Retinal pigment epithelial cell (primary cell): ENCODE measurements at regions not wholly inside any gene's neighbourhood (a gene's known extent, or its start where the extent isn't known, plus 50 kb on each side); places are given as distances from the start of the nearest gene placed in this dataset.

ENCODE experiments used
- DNase-seq: peaks from one replicate; pipeline ENCODE4 v3.0.0-alpha.2; 2010; ENCODE audit warnings: low read depth
- H3K4me3 ChIP-seq: 2 replicates; pipeline ENCODE4 v1.5.1; 2011; ENCODE audit warnings: mild to moderate bottlenecking, low read length, control low read depth, moderate library complexity
- CTCF ChIP-seq: conservative IDR thresholded peaks from 2 replicates; pipeline ENCODE4 v1.5.1; 2011; ENCODE audit warnings: low read depth, low read length, control low read depth, inconsistent platforms

DNA sequence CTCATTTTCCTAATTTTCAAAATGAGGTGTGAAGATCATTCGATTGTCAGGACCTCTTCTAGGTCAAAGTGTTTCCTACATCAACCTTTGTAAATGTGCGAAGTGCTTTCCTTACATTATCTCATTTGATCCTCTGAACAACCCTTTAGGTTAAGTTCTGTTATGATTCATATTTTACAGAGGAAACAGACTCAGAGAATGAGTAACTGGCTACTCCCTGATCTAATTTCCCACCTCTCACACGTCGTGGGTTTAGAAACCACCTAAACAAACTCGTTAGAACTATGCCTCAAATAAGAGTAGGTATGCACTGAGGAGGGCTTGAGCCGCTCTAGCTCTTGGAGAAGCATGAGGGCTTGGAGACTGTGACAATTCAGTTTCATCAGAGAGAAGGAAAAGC lies 148.6 kb downstream of the CD47 start:
- no peak for DNase-seq
- no peak overlapping the region for H3K4me3 ChIP-seq
- TF ChIP-seq CTCF: no peak

DNA sequence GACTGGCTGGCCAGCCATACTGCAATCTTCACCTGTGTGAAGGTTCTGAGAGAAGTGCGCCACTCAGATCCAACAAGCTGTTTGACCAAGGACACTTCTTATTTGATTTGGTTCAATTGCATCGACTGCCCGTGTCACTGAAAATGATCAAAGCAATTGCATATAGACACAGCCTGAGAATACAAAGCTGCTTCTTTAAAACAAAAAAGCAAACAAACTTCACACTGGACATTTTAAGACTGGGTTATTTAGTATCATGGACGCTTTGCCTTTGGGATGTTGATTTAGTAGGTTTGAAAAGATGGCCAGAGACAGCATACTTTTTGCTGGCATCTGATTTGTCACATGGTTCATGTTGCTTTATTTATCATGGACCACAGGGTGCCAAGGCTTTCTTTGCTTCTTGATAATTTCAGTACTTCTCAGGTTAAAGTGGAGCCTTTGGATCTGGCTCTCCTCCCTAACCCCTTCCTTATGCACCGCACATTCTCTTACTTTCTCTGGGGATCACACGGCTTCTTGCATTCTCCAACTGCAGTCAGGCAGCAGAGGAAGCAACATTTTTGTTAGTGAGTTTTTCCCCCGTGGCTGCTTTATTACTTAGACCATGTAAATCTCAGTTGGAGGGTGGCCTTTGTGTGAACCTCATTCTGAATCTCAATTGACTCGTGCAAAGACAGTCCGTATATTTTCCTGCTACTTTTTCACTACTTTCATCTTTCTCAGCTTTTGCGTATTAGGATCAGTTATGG lies 151.0 kb downstream of the CD47 start:
- no peak for TF ChIP-seq CTCF
- no peak for DNase-seq
- no peak overlapping the region for H3K4me3 ChIP-seq

DNA sequence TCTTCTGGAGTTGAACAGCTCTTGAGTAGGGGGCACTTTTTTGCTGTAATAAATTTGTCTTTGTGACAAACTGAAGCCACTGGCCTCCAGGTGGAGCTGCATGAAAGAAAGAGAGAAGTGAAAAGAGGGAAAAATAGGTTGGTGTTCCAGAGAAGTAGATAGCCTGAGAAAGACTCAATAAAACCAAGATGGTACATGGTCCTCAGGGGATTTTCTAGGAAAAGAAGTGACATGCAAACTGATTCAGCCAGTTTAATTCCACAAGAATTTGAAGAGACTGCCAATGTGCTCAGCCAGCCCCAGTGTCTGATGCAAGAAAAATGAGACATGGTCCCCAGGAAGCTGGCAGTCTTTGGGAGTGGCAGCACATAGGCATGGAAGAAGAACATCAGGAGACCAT lies 152.7 kb downstream of the CD47 start:
- DNase-seq: no peak
- no peak overlapping the region for H3K4me3 ChIP-seq
- TF ChIP-seq CTCF: peak; percentile 68

DNA sequence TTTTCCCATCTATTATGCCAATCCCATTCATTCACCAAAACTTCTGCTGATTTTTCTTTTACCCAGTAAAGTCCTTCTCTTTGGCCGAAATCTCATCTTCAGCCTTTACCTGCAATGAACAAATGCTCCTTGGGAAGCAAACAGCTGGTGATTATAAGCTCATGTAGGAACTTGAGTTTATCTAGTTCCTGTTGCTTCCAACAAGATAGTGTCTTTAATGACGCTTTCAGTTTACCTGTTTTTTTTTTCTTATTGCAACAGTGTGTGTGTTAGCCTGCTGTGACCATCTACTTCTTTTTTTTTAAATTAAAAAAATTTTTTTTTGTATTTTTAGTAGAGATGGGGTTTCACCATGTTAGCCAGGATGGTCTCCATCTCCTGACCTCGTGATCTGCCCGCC lies 156.0 kb downstream of the CD47 start:
- no peak for DNase-seq
- no peak overlapping the region for H3K4me3 ChIP-seq
- TF ChIP-seq CTCF: no peak

GRCh38 chr3:107933450-107933849 lies 157.4 kb downstream of the CD47 start:
- no peak for TF ChIP-seq CTCF
- no peak overlapping the region for H3K4me3 ChIP-seq
- no peak for DNase-seq

DNA sequence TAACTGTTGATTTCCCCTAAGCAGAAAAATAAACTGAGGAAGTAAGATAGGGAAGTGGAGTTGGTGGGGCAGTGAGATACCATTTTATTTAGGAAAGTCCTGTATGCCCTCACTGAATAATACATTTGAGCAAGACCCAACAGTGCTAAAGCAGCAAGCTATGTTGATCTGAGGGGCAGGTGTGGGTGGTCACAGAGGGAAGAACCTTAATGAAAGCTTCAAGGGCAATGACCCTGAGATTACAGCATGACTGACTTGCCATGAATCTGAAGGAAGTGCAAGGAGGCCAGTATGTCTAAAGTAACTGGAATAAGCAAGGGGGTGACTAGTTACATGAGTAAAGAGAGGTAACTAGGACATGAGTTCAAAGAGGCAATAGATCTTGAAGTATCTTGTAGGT lies 159.5 kb downstream of the CD47 start:
- no peak overlapping the region for H3K4me3 ChIP-seq
- no peak for TF ChIP-seq CTCF
- DNase-seq: no peak

- no peak for DNase-seq
- no peak for TF ChIP-seq CTCF
Measured at GRCh38 chr3:107929088-107929487, 161.7 kb downstream of the CD47 start.

More at GRCh38 chr3:107929088-107929487, 161.7 kb downstream of the CD47 start:
- no peak overlapping the region for H3K4me3 ChIP-seq
